ENCODE measurements at regions not wholly inside any gene's neighbourhood (a gene's known extent, or its start where the extent isn't known, plus 50 kb on each side); places are given as distances from the start of the nearest gene placed in this dataset.

GRCh38 chr5:135272311-135272805 lies 126.7 kb downstream of the MACROH2A1 start:
- TF ChIP-seq CTCF (IDR thresholded peaks at IDR 0.05) (no peak), POLR2A (IDR thresholded peaks at IDR 0.05) (no peak)

All from gastroesophageal sphincter (tissue), 3 donors.